MCF 10A (cell line): ENCODE measurements at regions not wholly inside any gene's neighbourhood (a gene's known extent, or its start where the extent isn't known, plus 50 kb on each side); places are given as distances from the start of the nearest gene placed in this dataset.

Experiments used
- BruUV-seq: library from RNA; stranded (reverse); fragments of 400-500 nt; replicated peaks from 2 replicates; lab custom pipeline; 2021; lab: Mats Ljungman, UMichigan
- CTCF ChIA-PET: fragments of 300-600 bp; sonication (Branson Sonifier 250); formaldehyde crosslinking; extraction: SDS; loops from one replicate; lab custom pipeline; 2021; ENCODE audit warnings: antibody characterized with exemption, inconsistent platforms; lab: Yijun Ruan, JAX
- POLR2A ChIA-PET: fragments of 300-600, 350-650 bp; sonication (Branson Sonifier 250); formaldehyde crosslinking; extraction: SDS; loops from one replicate; lab custom pipeline; 2020; ENCODE audit warnings: antibody characterized with exemption, inconsistent platforms; lab: Yijun Ruan, JAX
- DNase-seq: peaks from one replicate; pipeline ENCODE4 v3.0.0-alpha.2; 2018; ENCODE audit not compliant: unreplicated experiment
- H3K27ac Mint-ChIP-seq: one replicate; pipeline ENCODE4 v1.8.0; 2022; ENCODE audit warnings: mild to moderate bottlenecking, low read depth, mixed read lengths; ENCODE audit not compliant: unreplicated experiment
- H3K27me3 Mint-ChIP-seq: one replicate; pipeline ENCODE4 v1.8.0; 2022; ENCODE audit warnings: mixed read lengths; ENCODE audit not compliant: insufficient read depth, unreplicated experiment
- H3K36me3 Mint-ChIP-seq: one replicate; pipeline ENCODE4 v1.8.0; 2022; ENCODE audit warnings: mild to moderate bottlenecking, moderate library complexity, mixed read lengths; ENCODE audit not compliant: insufficient read depth, unreplicated experiment
- H3K4me1 Mint-ChIP-seq: one replicate; pipeline ENCODE4 v1.8.0; 2022; ENCODE audit warnings: mixed read lengths; ENCODE audit not compliant: insufficient read depth, unreplicated experiment
- H3K4me3 Mint-ChIP-seq: one replicate; pipeline ENCODE4 v1.8.0; 2022; ENCODE audit warnings: mild to moderate bottlenecking, moderate library complexity, mixed read lengths; ENCODE audit not compliant: unreplicated experiment
- H3K9me3 Mint-ChIP-seq: one replicate; pipeline ENCODE4 v1.8.0; 2022; ENCODE audit warnings: mixed read lengths; ENCODE audit not compliant: unreplicated experiment
- intact Hi-C: fragments of 100-400 bp; cut with micrococcal nuclease; formaldehyde crosslinking; loops from 2 replicates; pipeline ENCODE4 v1.14.1; 2022
- TF ChIP-seq, protein P1 (sequence below): fragments of 200-600 bp; IDR thresholded peaks from one replicate; pipeline ENCODE4 v1.8.0; 2022; ENCODE audit warnings: antibody characterized with exemption, mild to moderate bottlenecking; ENCODE audit not compliant: unreplicated experiment

DNA sequence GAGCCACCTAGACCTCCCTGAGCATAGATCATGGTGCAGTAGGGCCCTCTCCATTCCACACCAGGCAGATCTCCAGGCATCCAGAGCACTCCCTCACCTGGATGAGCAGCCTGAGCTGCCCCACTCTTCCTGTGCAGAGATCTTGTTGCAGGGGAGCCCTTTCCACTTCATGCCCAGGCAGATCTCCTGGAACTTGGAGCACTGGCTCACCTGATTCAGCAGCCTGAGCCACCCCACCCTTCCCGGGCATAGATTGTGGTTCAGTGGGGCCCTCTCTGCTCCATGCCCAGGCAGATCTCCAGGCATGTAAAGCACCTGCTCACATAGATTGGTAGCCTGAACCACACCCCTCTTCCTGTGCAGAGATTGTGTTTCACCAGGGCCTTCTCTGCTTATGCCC, 78.0 kb downstream of the SEC16B start:
- TF ChIP-seq, protein P1, sequence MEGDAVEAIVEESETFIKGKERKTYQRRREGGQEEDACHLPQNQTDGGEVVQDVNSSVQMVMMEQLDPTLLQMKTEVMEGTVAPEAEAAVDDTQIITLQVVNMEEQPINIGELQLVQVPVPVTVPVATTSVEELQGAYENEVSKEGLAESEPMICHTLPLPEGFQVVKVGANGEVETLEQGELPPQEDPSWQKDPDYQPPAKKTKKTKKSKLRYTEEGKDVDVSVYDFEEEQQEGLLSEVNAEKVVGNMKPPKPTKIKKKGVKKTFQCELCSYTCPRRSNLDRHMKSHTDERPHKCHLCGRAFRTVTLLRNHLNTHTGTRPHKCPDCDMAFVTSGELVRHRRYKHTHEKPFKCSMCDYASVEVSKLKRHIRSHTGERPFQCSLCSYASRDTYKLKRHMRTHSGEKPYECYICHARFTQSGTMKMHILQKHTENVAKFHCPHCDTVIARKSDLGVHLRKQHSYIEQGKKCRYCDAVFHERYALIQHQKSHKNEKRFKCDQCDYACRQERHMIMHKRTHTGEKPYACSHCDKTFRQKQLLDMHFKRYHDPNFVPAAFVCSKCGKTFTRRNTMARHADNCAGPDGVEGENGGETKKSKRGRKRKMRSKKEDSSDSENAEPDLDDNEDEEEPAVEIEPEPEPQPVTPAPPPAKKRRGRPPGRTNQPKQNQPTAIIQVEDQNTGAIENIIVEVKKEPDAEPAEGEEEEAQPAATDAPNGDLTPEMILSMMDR = no peak
- H3K4me1 Mint-ChIP-seq = no peaks in the 10 kb centered on the region
- H3K27me3 Mint-ChIP-seq = no peaks in the 10 kb centered on the region
- H3K36me3 Mint-ChIP-seq = no peaks in the 10 kb centered on the region
- no TSS peak for BruUV-seq
- intact Hi-C loops = no loop called here
- H3K4me3 Mint-ChIP-seq = no peak overlapping the region
- POLR2A ChIA-PET = interaction anchor here (1.0 kb wide), 1 partner anchor 9 kb away, joined by 3 read pairs; no protein-coding TSS in a partner anchor
- no peak for DNase-seq
- H3K27ac Mint-ChIP-seq = no peak overlapping the region
- CTCF ChIA-PET = interaction anchor here (0.7 kb wide), 1 partner anchor 151 kb away, joined by 3 read pairs; no protein-coding TSS in a partner anchor
- H3K9me3 Mint-ChIP-seq = peaks cover 9% of the 10 kb centered on the region

DNA sequence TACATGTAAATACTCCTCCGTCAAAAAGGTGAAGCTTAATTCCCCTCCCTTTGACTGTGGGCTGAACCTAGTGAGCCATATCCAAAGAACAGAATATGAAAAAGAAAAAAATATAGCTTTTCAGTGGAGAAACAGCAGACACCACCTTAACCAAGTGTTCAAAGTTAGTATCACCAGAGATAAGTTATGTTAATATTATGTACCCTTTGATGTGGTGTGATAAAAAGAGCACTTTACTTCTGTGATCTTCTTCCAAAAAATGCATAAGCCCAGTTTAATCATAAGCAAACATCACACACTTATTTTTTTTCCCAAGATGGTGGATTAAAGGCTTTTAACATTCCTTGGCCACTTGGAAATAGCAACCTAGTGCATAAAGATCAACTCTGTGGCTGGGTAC, 79.4 kb downstream of the SEC16B start:
- H3K9me3 Mint-ChIP-seq = peaks cover 9% of the 10 kb centered on the region
- TF ChIP-seq, protein P1 = no peak
- H3K4me1 Mint-ChIP-seq = no peaks in the 10 kb centered on the region
- intact Hi-C loops = no loop called here
- no peaks in the 10 kb centered on the region for H3K27me3 Mint-ChIP-seq
- DNase-seq = no peak
- ChIA-PET CTCF (interaction anchor here (0.5 to 0.7 kb wide), 2 partner anchors 25 to 391 kb away, joined by 3 read pairs; no protein-coding TSS in a partner anchor), POLR2A (interaction anchor here (1.0 kb wide), 1 partner anchor 10 kb away, joined by 3 read pairs; no protein-coding TSS in a partner anchor)
- H3K27ac Mint-ChIP-seq = no peak overlapping the region
- BruUV-seq = no TSS peak
- no peak overlapping the region for H3K4me3 Mint-ChIP-seq
- H3K36me3 Mint-ChIP-seq = no peaks in the 10 kb centered on the region

DNA sequence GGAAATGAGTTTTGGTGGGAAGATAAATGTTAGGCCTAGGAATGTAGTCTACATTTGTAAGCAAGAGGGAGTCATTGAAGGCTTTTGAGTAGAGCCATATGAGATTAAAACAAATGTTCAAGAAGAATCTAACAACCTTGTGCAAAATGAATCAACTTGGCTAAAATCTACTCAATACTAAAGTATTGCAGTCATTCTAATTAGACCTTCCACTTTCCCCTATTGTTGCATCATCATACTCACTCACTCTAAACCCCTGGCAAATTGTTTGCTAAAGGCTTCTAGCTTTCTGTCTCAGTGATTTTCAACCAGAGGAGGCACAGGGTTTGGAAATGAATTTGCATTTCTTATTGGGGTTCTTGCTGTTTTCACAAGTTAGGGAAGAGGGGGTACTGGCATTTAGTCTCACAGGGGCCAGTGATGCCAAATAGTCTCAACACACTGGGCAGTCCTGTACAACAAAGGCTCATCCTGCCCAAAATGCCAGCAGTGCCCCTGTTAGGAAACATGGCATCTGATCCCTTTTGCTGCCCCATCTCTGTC, 85.3 kb downstream of the SEC16B start:
- intact Hi-C loops = no loop called here
- no peak overlapping the region for H3K4me3 Mint-ChIP-seq
- no peaks in the 10 kb centered on the region for H3K36me3 Mint-ChIP-seq
- TF ChIP-seq, protein P1 = no peak
- no TSS peak for BruUV-seq
- DNase-seq = no peak
- ChIA-PET POLR2A (no interaction called here), CTCF (interaction anchor here (0.6 to 1.2 kb wide), 3 partner anchors 12 to 253 kb away, joined by 3 read pairs; no protein-coding TSS in a partner anchor)
- peaks cover 11% of the 10 kb centered on the region for H3K27me3 Mint-ChIP-seq
- no peaks in the 10 kb centered on the region for H3K4me1 Mint-ChIP-seq
- no peak overlapping the region for H3K27ac Mint-ChIP-seq
- peaks cover 3% of the 10 kb centered on the region for H3K9me3 Mint-ChIP-seq

DNA sequence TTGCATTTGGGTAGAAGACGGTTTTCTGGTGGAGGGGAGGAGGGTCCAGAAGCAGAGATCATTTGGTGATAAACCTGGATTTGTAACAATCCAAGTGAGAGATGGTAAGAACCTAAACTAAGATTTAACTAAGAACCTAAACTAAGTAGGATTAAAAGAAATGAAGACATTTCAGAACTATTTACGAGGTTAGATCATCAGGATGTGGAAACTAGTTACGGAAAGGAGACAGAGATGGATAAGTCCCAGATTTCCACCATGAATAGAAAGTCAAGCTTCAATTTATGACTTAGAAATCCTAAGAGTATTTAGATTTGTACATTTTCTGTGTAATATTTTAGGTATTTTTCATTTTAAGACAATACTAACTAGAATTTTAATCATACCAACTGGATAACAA, 86.3 kb downstream of the SEC16B start:
- Mint-ChIP-seq H3K4me3 (no peak overlapping the region), H3K4me1 (no peaks in the 10 kb centered on the region), H3K9me3 (no peaks in the 10 kb centered on the region), H3K27ac (no peak overlapping the region), H3K36me3 (no peaks in the 10 kb centered on the region), H3K27me3 (peaks cover 11% of the 10 kb centered on the region)
- intact Hi-C loops = no loop called here
- TF ChIP-seq, protein P1 = no peak
- ChIA-PET POLR2A (no interaction called here), CTCF (interaction anchor here (1.2 kb wide), 2 partner anchors 12 to 103 kb away, joined by 3 read pairs; no protein-coding TSS in a partner anchor)
- BruUV-seq = no TSS peak
- DNase-seq = no peak
